ENCODE measurements at regions not wholly inside any gene's neighbourhood (a gene's known extent, or its start where the extent isn't known, plus 50 kb on each side); places are given as distances from the start of the nearest gene placed in this dataset.
"Not testable (repeated sequence)": the region's sequence is repeated elsewhere in the genome, so short reads cannot be mapped to it uniquely, and the experiment has no call there.

GRCh38 chr3:134096214-134096613 is 66.5 kb upstream of the SLCO2A1 start:
- TF ChIP-seq CTCF, POLR2A (IDR thresholded peaks at IDR 0.05): not testable (repeated sequence)

All from prostate gland (tissue), 2 donors.